Skeletal muscle satellite cell (primary cell): ENCODE measurements at regions not wholly inside any gene's neighbourhood (a gene's known extent, or its start where the extent isn't known, plus 50 kb on each side); places are given as distances from the start of the nearest gene placed in this dataset.
"Not testable (repeated sequence)": the region's sequence is repeated elsewhere in the genome, so short reads cannot be mapped to it uniquely, and the experiment has no call there.

ENCODE experiments used
- H3K27me3 ChIP-seq: 2 replicates; pipeline ENCODE4 v1.7.0; 2013; ENCODE audit warnings: low read length; ENCODE audit not compliant: control insufficient read depth, insufficient read depth
- H3K36me3 ChIP-seq: 2 replicates; pipeline ENCODE4 v1.7.0; 2013; ENCODE audit warnings: mild to moderate bottlenecking, control low read depth, low read length; ENCODE audit not compliant: insufficient read depth
- H3K4me1 ChIP-seq: 2 replicates; pipeline ENCODE4 v1.7.0; 2013; ENCODE audit warnings: low read length; ENCODE audit not compliant: control insufficient read depth, insufficient read depth
- H3K4me2 ChIP-seq: 2 replicates; pipeline ENCODE4 v1.7.0; 2013; ENCODE audit warnings: mild to moderate bottlenecking, low read length
- H3K4me3 ChIP-seq: 2 replicates; pipeline ENCODE4 v1.7.0; 2013; ENCODE audit warnings: low read length
- H3K9ac ChIP-seq: 2 replicates; pipeline ENCODE4 v1.7.0; 2013; ENCODE audit warnings: mild to moderate bottlenecking, low read depth, low read length, moderate library complexity
- H3K9me3 ChIP-seq: replicated peaks from 2 replicates; pipeline ENCODE4 v1.7.0; 2013; ENCODE audit warnings: mild to moderate bottlenecking, control low read depth, low read length

- H3K9ac ChIP-seq: no peak overlapping the region
- H3K27me3 ChIP-seq: peaks cover 18% of the 10 kb centered on the region
- H3K4me1 ChIP-seq: no peaks in the 10 kb centered on the region
- no peak overlapping the region for H3K4me2 ChIP-seq
- H3K36me3 ChIP-seq: no peaks in the 10 kb centered on the region
- no peaks in the 10 kb centered on the region for H3K9me3 ChIP-seq
- no peak overlapping the region for H3K4me3 ChIP-seq
These were observed 94.4 kb upstream of the BMP2 start for GRCh38 chr20:6673071-6673470.

- Histone ChIP-seq H3K4me3 (no peak overlapping the region), H3K4me1 (no peaks in the 10 kb centered on the region), H3K27me3 (peaks cover 22% of the 10 kb centered on the region), H3K9me3 (no peaks in the 10 kb centered on the region), H3K9ac (no peak overlapping the region), H3K36me3 (no peaks in the 10 kb centered on the region), H3K4me2 (no peak overlapping the region)
These were observed 95.7 kb upstream of the BMP2 start for GRCh38 chr20:6671829-6672228.

- no peak overlapping the region for H3K4me3 ChIP-seq
- H3K9ac ChIP-seq: no peak overlapping the region
These were observed 98.9 kb upstream of the BMP2 start for GRCh38 chr20:6668546-6668945.

GRCh38 chr20:6665621-6666355 lies 101.7 kb upstream of the BMP2 start:
- Histone ChIP-seq H3K9ac (no peak overlapping the region), H3K36me3 (no peaks in the 10 kb centered on the region), H3K9me3 (no peaks in the 10 kb centered on the region), H3K4me1 (no peaks in the 10 kb centered on the region), H3K4me3 (no peak overlapping the region), H3K27me3 (peaks cover 10% of the 10 kb centered on the region), H3K4me2 (no peak overlapping the region)

More at GRCh38 chr20:6668546-6668945, 98.9 kb upstream of the BMP2 start:
- H3K4me2 ChIP-seq: no peak overlapping the region
- H3K9me3 ChIP-seq: no peaks in the 10 kb centered on the region
- H3K4me1 ChIP-seq: no peaks in the 10 kb centered on the region
- H3K27me3 ChIP-seq: peaks cover 15% of the 10 kb centered on the region
- H3K36me3 ChIP-seq: no peaks in the 10 kb centered on the region

- H3K27me3 ChIP-seq: peaks cover 10% of the 10 kb centered on the region
- H3K4me3 ChIP-seq: no peak overlapping the region
- no peaks in the 10 kb centered on the region for H3K36me3 ChIP-seq
- no peak overlapping the region for H3K9ac ChIP-seq
- no peak overlapping the region for H3K4me2 ChIP-seq
- H3K9me3 ChIP-seq: no peaks in the 10 kb centered on the region
- no peaks in the 10 kb centered on the region for H3K4me1 ChIP-seq
These were observed 102.3 kb upstream of the BMP2 start for GRCh38 chr20:6665161-6665560.

- Histone ChIP-seq H3K9me3 (no peaks in the 10 kb centered on the region), H3K4me3 (no peak overlapping the region), H3K9ac (no peak overlapping the region), H3K36me3 (no peaks in the 10 kb centered on the region), H3K4me1 (no peaks in the 10 kb centered on the region), H3K4me2 (no peak overlapping the region), H3K27me3 (peaks cover 10% of the 10 kb centered on the region)
These were observed 102.9 kb upstream of the BMP2 start for GRCh38 chr20:6664574-6664973.

- Histone ChIP-seq H3K4me3 (no peak overlapping the region), H3K36me3 (no peaks in the 10 kb centered on the region), H3K4me2 (no peak overlapping the region), H3K9me3 (no peaks in the 10 kb centered on the region), H3K27me3 (peaks cover 10% of the 10 kb centered on the region), H3K4me1 (no peaks in the 10 kb centered on the region), H3K9ac (no peak overlapping the region)
These were observed 103.6 kb upstream of the BMP2 start for GRCh38 chr20:6663751-6664388.

- H3K27me3 ChIP-seq: peaks cover 11% of the 10 kb centered on the region
- no peak overlapping the region for H3K4me3 ChIP-seq
- H3K9me3 ChIP-seq: no peaks in the 10 kb centered on the region
- no peak overlapping the region for H3K4me2 ChIP-seq
- H3K36me3 ChIP-seq: no peaks in the 10 kb centered on the region
- no peaks in the 10 kb centered on the region for H3K4me1 ChIP-seq
- no peak overlapping the region for H3K9ac ChIP-seq
These were observed 104.4 kb upstream of the BMP2 start for GRCh38 chr20:6663104-6663503.

GRCh38 chr20:6662309-6662708 lies 105.2 kb upstream of the BMP2 start:
- H3K27me3 ChIP-seq: peaks cover 4% of the 10 kb centered on the region
- H3K4me1 ChIP-seq: no peaks in the 10 kb centered on the region
- no peaks in the 10 kb centered on the region for H3K9me3 ChIP-seq
- no peaks in the 10 kb centered on the region for H3K36me3 ChIP-seq
- no peak overlapping the region for H3K9ac ChIP-seq
- H3K4me3 ChIP-seq: no peak overlapping the region
- H3K4me2 ChIP-seq: no peak overlapping the region

- Histone ChIP-seq H3K9ac (no peak overlapping the region), H3K4me3 (no peak overlapping the region), H3K27me3 (peaks cover 4% of the 10 kb centered on the region), H3K36me3 (no peaks in the 10 kb centered on the region), H3K4me1 (no peaks in the 10 kb centered on the region), H3K4me2 (no peak overlapping the region), H3K9me3 (no peaks in the 10 kb centered on the region)
These were observed 107.0 kb upstream of the BMP2 start for GRCh38 chr20:6660441-6660840.

GRCh38 chr20:6658909-6659308 lies 108.6 kb upstream of the BMP2 start:
- not testable (repeated sequence) for H3K27me3 ChIP-seq, H3K4me1 ChIP-seq, H3K4me2 ChIP-seq, H3K36me3 ChIP-seq, H3K9me3 ChIP-seq, H3K4me3 ChIP-seq, H3K9ac ChIP-seq

- Histone ChIP-seq H3K27me3 (peaks cover 4% of the 10 kb centered on the region), H3K9me3 (no peaks in the 10 kb centered on the region), H3K4me3 (no peak overlapping the region), H3K4me2 (no peak overlapping the region), H3K9ac (no peak overlapping the region), H3K36me3 (no peaks in the 10 kb centered on the region), H3K4me1 (peaks cover 5% of the 10 kb centered on the region)
These were observed 109.6 kb upstream of the BMP2 start for GRCh38 chr20:6657904-6658303.
